MG63 (cell line): ENCODE measurements at regions not wholly inside any gene's neighbourhood (a gene's known extent, or its start where the extent isn't known, plus 50 kb on each side); places are given as distances from the start of the nearest gene placed in this dataset.

ENCODE experiments used
- DNase-seq: peaks from one replicate; pipeline ENCODE4 v3.0.0-alpha.2; 2020
- H3K27me3 ChIP-seq: fragments of 250-450 bp; sonication (Bioruptor Pico); 2 replicates; pipeline ENCODE4 v1.5.1; 2020; ENCODE audit warnings: mild to moderate bottlenecking, moderate library complexity
- H3K36me3 ChIP-seq: fragments of 250-450 bp; sonication (Bioruptor Pico); 2 replicates; pipeline ENCODE4 v1.5.1; 2020; ENCODE audit warnings: mild to moderate bottlenecking, moderate library complexity
- H3K4me3 ChIP-seq: fragments of 250-450 bp; sonication (Bioruptor Pico); 2 replicates; pipeline ENCODE4 v1.5.1; 2020; ENCODE audit warnings: mild to moderate bottlenecking, moderate library complexity
- H3K9me3 ChIP-seq: fragments of 250-450 bp; sonication (Bioruptor Pico); 2 replicates; pipeline ENCODE4 v1.5.1; 2020; ENCODE audit warnings: mild to moderate bottlenecking, moderate library complexity

DNA sequence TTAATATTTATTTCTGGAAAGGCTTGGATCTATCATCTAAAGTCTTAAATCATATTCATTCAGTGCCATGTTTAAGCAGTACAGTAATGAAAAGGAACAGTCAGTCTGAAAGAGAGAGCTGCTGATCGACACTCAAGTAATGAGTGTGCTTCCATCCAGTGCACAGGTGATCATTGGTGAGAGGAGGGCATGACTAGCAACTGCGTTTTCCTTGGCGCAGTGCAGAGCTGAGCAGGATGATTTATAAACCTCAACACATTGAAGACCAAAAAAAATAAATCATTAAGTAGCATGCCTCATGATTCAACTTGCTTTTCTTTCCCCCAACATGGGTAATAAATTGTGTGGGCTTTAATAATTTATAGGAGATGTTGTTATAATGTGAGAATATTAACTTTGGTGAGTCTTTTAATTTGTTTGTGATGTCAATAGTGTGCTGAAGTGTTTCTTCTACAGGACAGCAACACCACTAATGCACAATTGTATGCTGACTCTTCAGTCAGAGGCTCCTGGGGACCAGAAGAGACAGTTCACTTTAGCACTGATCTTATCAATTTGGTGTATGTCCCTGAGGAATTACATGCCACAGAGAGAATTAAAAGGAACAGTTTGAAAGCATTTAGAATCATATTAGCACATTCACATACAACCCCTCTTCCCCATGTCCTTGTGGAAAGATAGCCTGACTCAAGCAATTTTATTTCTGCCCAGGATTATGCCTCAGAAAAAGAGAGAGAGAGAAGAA is 199.7 kb upstream of the ADGRL2 start:
- H3K4me3 ChIP-seq: no peak overlapping the region
- DNase-seq: no peak
- no peaks in the 10 kb centered on the region for H3K9me3 ChIP-seq
- H3K36me3 ChIP-seq: no peaks in the 10 kb centered on the region
- no peaks in the 10 kb centered on the region for H3K27me3 ChIP-seq

GRCh38 chr1:81600363-81600762 is 200.4 kb upstream of the ADGRL2 start:
- no peaks in the 10 kb centered on the region for H3K9me3 ChIP-seq
- no peaks in the 10 kb centered on the region for H3K36me3 ChIP-seq
- DNase-seq: no peak
- H3K27me3 ChIP-seq: no peaks in the 10 kb centered on the region
- no peak overlapping the region for H3K4me3 ChIP-seq

DNA sequence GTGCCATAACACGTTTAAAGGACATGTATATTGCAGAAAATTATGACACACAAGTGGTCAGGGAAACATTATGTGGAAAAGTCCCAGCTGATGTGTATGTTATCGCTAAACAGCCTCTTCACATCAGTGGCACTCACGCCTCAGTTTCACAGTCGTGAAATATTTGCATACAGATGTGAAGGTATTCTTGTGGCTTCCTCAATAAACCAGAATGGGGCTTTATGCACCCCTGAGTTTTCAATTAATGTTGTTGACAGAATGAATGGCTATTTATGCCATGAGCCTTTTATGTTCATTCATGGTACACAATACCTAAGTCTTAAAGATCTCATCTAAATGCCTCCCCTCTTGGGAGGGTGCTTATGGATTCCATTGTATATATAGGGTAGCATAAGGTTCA is 202.1 kb upstream of the ADGRL2 start:
- Histone ChIP-seq H3K27me3 (no peaks in the 10 kb centered on the region), H3K4me3 (no peak overlapping the region), H3K36me3 (no peaks in the 10 kb centered on the region), H3K9me3 (no peaks in the 10 kb centered on the region)
- DNase-seq: no peak

GRCh38 chr1:81597720-81598426 is 202.9 kb upstream of the ADGRL2 start:
- H3K9me3 ChIP-seq: no peaks in the 10 kb centered on the region
- H3K36me3 ChIP-seq: no peaks in the 10 kb centered on the region
- H3K27me3 ChIP-seq: no peaks in the 10 kb centered on the region
- no peak for DNase-seq
- H3K4me3 ChIP-seq: no peak overlapping the region

- Histone ChIP-seq H3K9me3 (no peaks in the 10 kb centered on the region), H3K27me3 (no peaks in the 10 kb centered on the region), H3K36me3 (no peaks in the 10 kb centered on the region), H3K4me3 (no peak overlapping the region)
- no peak for DNase-seq
These were observed 204.4 kb upstream of the ADGRL2 start for GRCh38 chr1:81596341-81596740.

- Histone ChIP-seq H3K27me3 (no peaks in the 10 kb centered on the region), H3K4me3 (no peak overlapping the region), H3K9me3 (no peaks in the 10 kb centered on the region), H3K36me3 (no peaks in the 10 kb centered on the region)
- no peak for DNase-seq
These were observed 206.5 kb upstream of the ADGRL2 start for GRCh38 chr1:81594206-81594605.

- no peaks in the 10 kb centered on the region for H3K9me3 ChIP-seq
- H3K27me3 ChIP-seq: no peaks in the 10 kb centered on the region
- H3K36me3 ChIP-seq: no peaks in the 10 kb centered on the region
- DNase-seq: no peak
- no peak overlapping the region for H3K4me3 ChIP-seq
These were observed 208.5 kb upstream of the ADGRL2 start for GRCh38 chr1:81592233-81592632.

DNA sequence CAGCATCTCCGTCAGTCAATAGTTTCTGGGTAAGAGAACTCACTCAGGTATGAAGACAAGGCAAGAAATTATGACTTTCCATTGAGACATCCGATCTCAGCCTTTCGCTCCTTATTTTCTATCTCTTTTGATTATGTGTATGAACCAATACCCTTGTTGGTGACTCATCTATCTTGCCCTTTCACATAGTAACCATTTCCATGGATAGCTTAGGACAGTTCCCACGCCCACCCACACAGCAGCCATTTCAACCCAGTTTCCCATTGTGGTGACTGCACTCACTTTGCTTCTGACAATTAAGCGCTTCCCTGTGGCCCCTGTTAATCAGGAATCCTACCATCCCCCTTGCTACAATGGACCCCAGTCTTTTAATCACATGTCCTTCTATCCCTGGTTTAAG is 210.6 kb upstream of the ADGRL2 start:
- Histone ChIP-seq H3K9me3 (no peaks in the 10 kb centered on the region), H3K4me3 (no peak overlapping the region), H3K36me3 (no peaks in the 10 kb centered on the region), H3K27me3 (no peaks in the 10 kb centered on the region)
- DNase-seq: no peak

GRCh38 chr1:81588149-81588548 is 212.6 kb upstream of the ADGRL2 start:
- DNase-seq: no peak
- H3K9me3 ChIP-seq: no peaks in the 10 kb centered on the region
- H3K36me3 ChIP-seq: no peaks in the 10 kb centered on the region

GRCh38 chr1:81587426-81587825 is 213.3 kb upstream of the ADGRL2 start:
- H3K27me3 ChIP-seq: no peaks in the 10 kb centered on the region
- no peaks in the 10 kb centered on the region for H3K36me3 ChIP-seq
- no peaks in the 10 kb centered on the region for H3K9me3 ChIP-seq
- DNase-seq: no peak
- H3K4me3 ChIP-seq: no peak overlapping the region

More at GRCh38 chr1:81588149-81588548, 212.6 kb upstream of the ADGRL2 start:
- Histone ChIP-seq H3K27me3 (no peaks in the 10 kb centered on the region), H3K4me3 (no peak overlapping the region)

GRCh38 chr1:81585371-81585770 is 215.4 kb upstream of the ADGRL2 start:
- H3K36me3 ChIP-seq: no peaks in the 10 kb centered on the region
- no peak for DNase-seq
- peaks cover 7% of the 10 kb centered on the region; the same call in 1 of the 2 replicates for H3K27me3 ChIP-seq
- H3K4me3 ChIP-seq: no peak overlapping the region
- H3K9me3 ChIP-seq: no peaks in the 10 kb centered on the region

GRCh38 chr1:81584398-81584797 is 216.3 kb upstream of the ADGRL2 start:
- Histone ChIP-seq H3K36me3 (no peaks in the 10 kb centered on the region), H3K9me3 (no peaks in the 10 kb centered on the region), H3K27me3 (peaks cover 7% of the 10 kb centered on the region; the same call in 1 of the 2 replicates), H3K4me3 (no peak overlapping the region)
- no peak for DNase-seq

- Histone ChIP-seq H3K4me3 (no peak overlapping the region), H3K27me3 (peaks cover 7% of the 10 kb centered on the region; the same call in 1 of the 2 replicates), H3K9me3 (no peaks in the 10 kb centered on the region), H3K36me3 (no peaks in the 10 kb centered on the region)
- DNase-seq: no peak
These were observed 216.9 kb upstream of the ADGRL2 start for GRCh38 chr1:81583878-81584277.

GRCh38 chr1:81582467-81582986 is 218.2 kb upstream of the ADGRL2 start:
- Histone ChIP-seq H3K9me3 (no peaks in the 10 kb centered on the region), H3K36me3 (no peaks in the 10 kb centered on the region), H3K27me3 (peaks cover 10% of the 10 kb centered on the region; the same call in 1 of the 2 replicates), H3K4me3 (no peak overlapping the region)
- no peak for DNase-seq

GRCh38 chr1:81578867-81579266 is 221.9 kb upstream of the ADGRL2 start:
- no peak for DNase-seq
- peaks cover 10% of the 10 kb centered on the region; the same call in 1 of the 2 replicates for H3K27me3 ChIP-seq

DNA sequence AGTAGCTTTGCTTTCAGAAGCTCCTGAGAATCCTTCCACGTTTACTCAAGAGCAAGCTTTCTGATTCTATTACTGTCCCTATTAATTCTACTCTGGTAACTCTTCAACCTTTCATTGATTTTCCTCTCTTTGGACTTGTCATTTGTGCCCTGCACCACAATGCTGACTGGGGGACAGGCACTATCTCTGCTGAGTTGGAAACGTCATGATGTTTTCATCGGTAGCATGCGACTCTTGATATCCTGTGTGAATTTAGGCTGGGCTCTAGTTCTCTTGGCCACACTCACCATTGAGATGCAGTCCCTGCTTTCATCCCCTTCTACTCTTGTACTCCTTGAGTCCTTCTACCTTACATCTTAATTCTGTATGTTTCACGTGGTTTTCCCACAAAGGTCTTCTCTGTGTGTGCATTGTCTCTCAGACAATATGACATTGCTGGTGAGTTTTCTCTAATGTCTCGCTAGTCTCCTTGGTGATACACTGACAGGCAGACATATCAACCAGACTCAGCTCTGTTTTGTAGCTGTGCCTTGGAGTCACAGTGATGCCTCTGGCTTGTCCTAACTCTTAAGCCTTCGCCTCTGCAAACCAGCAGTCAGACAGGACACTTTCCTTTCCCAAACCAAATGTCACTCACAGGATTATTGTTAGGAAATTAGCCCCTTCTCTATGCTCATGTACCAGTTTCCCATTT is 223.6 kb upstream of the ADGRL2 start:
- peaks cover 10% of the 10 kb centered on the region; the same call in 1 of the 2 replicates for H3K27me3 ChIP-seq
- no peaks in the 10 kb centered on the region for H3K9me3 ChIP-seq
- no peaks in the 10 kb centered on the region for H3K36me3 ChIP-seq
- no peak overlapping the region for H3K4me3 ChIP-seq
- DNase-seq: no peak

More at GRCh38 chr1:81578867-81579266, 221.9 kb upstream of the ADGRL2 start:
- Histone ChIP-seq H3K36me3 (no peaks in the 10 kb centered on the region), H3K4me3 (no peak overlapping the region), H3K9me3 (no peaks in the 10 kb centered on the region)

- Histone ChIP-seq H3K27me3 (peaks cover 3% of the 10 kb centered on the region; the same call in 1 of the 2 replicates), H3K4me3 (no peak overlapping the region), H3K36me3 (no peaks in the 10 kb centered on the region), H3K9me3 (no peaks in the 10 kb centered on the region)
- DNase-seq: no peak
These were observed 226.3 kb upstream of the ADGRL2 start for GRCh38 chr1:81574408-81574807.
